GM21723 (cell line): ENCODE measurements at regions not wholly inside any gene's neighbourhood (a gene's known extent, or its start where the extent isn't known, plus 50 kb on each side); places are given as distances from the start of the nearest gene placed in this dataset.

Experiments used
- ATAC-seq: cut with Tn5 transposase; IDR thresholded peaks from one replicate; pipeline ENCODE4 v1.9.1; 2021; ENCODE audit warnings: mild to moderate bottlenecking, moderate library complexity; ENCODE audit not compliant: unreplicated experiment

DNA sequence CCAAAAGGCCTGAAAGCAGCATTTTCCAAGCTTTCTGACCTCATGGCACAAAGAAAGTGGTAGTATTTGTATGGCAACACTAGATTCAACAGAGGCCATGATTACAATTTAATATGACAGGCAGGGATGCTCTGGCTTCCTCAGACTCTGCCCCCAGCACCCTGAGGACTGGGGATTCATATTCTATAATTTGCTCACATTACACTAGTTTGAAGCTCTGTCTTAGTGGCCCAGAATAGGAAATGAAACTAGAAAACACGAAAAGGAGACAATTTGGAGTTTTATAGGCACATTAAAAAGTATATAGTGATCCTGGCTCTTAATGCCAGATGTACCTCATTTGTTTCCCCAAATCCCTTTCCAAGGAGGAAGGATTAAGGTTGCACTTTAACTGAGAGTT, 173.0 kb upstream of the STK17B start:
- ATAC-seq, result no peak

DNA sequence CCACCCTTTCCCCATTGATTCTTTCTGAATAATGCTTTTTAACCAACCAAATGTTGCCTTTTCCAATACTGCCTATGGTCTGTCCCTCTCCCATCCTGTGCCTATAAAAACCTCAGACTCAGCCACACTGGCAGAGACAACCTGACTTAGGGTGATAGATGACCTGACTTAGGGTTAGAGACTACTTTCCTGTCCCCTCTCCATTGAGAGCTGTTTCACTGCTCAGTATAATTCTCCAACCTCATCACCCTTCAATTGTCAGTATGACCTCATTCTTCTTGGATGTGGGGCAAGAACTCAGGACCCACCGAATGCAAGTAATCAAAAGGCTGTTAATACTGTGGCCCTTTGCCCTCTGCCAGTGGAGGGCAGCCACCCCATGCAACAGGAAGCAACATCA, 182.3 kb upstream of the STK17B start:
- no peak for ATAC-seq

DNA sequence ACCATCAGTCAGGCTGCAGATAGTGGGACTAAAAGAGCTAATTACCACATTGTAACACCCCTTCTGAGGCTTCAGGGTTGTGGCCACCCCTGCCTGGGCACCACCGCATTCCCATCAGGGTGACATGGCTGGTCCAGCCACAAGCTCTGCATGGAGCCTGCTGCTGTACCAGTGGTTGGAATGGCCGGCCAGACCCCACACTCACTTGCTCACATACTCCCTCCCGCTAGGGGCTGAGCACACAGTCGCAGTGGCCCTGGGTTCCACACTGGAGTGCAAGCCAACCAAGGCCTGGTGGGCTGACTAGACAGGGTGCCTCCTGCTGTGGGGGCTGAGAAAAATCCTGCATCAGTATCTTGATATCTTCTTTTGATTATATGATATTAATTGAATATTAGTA, 182.8 kb upstream of the STK17B start:
- no peak for ATAC-seq

DNA sequence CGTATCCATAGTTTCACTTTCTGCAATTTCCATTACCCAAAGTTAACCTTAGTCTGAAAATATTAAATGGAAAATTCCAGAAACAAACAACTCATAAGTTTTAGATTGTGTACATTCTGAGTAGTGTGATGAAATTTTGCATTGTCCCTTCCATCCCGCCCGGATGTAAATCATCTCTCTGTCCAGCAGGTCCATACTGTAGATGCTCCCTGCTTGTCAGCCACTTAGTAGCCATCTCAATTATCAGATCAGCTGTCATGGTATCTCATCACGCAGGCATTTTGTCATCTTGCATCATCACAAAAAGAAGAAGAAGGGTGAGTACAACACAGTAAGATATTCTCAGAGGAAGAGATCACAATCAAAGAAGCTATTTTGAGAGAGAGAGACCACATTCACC, 185.0 kb upstream of the STK17B start:
- no peak for ATAC-seq

DNA sequence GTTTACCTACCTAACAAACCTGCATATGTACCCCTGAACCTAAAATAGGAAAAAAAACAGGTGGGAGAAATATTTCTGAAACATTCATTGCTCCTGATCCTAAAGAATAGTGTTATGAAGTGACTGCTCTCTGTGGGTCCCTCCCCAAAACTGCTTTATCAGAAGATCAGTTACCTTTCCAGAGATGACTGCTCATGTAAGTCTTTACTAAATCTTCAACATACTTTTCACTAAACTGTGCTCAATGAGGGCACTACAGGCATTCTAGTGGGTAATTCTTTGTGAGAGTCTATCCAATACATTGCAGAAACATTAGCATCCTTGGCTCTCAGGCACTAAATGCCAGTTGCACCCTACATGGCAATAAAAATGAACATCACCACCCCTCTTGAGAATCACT, 189.3 kb upstream of the STK17B start:
- ATAC-seq, result no peak

DNA sequence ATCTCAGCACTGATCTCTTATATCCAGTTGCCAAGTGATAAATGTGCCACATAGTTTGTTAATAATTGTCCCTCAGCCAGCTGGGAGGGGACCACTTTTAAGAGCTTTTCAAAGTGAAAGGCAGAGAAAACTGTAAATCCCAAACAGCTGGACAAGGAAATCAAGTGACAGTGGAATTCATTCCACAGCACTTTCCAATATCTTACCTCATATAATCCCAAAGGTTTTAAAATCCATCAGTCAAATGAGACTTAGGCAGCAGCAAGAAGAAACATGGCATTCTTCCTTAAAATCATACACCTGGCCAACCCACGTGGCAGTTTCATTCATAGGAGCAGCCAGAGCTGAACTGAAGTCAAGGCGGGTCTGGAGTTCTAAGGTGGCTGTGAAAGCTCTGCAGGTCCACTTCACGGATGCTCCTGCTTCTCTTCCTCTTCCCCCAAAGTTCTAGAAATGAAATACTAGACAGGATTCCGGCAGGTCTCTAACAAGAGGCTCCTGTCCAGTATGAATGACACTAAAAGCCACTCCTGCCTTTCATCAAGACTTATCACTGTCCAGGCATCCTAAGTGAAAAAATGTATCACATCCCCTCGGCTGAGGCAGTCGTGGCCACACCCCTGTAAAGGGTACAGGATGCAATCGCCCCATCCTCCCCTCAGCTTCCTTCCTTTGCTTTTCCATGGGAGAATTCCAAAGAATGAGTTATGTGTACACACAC, 190.4 kb upstream of the STK17B start:
- no peak for ATAC-seq

DNA sequence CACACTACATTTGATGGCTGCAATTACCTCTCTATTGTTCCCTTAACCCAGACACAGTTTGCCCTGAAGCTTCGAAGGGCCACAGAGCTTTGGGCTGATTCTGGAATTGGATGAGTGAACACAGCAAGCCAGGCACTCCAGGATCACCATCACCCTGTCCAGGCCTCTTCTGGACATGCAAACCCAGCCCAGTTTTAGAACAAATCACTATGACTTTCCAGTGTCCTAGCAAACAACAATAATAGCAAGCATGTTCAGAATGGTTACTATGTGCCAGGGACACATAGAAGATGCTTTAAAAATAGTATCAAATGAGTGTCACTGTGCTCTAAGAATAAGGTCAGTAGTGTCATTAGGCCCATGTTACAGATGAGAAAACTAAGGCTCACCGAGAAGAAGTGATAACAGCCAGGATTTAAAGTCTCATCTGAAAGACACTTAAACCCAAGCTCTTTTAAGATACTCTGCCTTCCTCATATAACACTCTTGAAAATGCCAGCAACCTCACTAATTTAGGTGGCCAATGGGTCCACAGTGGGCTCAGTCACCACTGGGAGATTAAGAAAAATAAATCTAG, 191.7 kb upstream of the STK17B start:
- no peak for ATAC-seq

DNA sequence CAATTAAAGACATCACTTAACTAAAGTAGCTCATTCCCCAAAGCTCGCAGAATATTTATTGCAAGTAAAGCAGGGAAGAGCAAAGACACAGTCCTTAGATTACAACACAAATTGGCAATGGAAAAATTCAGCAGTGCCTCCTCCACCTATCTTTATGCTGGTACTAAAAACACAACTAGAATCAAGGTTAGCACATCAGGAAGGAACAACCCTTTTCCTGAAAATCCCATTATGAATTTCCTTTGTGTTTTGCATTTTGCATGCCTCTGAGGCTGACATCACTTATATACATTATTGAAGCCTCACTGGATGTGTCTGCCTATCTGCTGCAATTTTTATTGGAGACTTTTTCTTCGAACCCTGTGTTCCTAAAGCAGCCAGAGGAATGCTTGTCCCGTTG, 193.8 kb upstream of the STK17B start:
- ATAC-seq, result no peak

DNA sequence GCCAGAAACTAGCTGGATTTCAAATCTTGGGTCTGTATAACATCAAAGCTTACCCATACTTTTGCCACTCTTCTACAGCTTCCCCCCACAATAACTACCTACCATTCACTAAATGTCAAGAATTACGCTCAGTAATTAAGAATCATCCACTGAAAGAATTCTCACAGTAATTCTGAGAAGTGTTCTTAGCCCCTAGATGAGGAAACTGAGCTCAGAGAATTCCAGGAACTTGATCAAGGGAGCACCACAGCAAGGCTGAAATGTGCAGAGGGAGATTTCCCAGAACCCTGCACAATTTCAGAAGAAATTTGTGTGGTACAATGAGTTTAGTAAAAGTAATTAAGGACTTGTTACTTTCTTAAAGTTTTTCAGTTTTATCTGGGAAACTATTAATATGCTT, 194.5 kb upstream of the STK17B start:
- ATAC-seq, result no peak

DNA sequence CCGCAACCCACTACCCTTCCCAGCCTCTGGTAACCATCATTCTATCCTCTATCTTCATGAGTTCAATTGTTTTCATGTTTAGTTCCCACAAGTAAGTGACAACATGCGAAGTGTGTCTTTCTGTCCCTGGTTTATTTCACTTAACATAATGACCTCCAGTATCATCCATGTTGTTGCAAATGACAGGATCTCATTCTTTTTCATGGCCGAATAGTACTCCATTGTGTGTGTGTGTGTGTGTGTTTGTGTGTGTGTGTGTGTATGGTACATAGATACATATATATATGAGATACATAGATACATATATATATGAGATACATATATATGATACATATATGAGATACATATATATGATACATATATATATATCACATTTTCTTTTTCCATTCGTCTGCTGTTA, 196.3 kb upstream of the STK17B start:
- no peak for ATAC-seq

DNA sequence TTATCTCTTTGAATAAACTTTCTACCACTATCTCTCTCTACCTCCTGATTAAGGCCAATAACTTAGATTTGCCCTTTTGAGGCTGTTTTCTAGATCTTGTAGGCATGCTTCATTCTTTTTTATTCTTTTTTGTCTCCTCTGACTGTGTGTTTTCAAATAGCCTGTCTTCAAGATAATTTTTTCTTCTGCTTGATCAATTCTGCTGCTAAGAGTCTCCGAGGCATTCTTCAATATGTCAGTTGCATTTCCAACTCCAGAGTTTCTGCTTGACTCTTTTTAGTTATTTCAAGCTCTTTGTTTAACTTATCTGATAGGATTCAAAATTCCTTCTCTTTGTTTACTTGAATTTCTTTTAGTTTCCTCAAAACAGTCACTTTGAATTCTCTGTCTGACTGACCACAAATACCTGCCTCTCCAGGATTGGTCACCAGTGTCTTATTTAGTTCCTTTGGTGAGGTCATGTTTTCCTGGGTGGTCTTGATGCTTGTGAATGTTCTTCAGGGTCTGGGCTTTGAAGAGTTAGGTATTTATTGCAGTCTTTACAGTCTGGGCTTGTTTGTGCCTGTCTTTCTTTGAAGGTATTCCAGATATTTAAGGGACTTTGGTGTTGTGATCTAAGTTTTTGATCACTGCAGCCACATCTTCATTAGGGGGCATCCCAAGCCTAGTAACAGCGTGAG, 197.3 kb upstream of the STK17B start:
- ATAC-seq, result no peak

DNA sequence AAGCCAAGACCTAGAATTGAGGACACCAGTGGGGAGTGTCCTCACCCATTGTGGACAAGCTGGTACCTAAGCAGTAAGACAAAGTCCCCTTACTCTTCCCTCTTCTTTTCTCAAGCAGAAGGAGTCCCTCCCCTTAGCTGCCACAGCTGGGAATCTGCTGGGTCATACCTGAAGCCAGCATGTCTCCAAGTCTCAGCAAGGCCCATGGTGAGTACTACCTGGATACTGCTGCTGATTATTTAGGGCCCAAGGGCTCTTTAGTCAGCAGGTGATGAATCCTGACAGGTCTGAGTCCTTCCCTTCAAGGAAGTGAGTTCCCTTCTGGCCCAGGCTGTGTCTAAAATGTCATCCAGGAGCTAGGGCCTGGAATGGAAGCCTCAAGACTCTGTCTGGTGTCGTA, 198.6 kb upstream of the STK17B start:
- ATAC-seq, result no peak

DNA sequence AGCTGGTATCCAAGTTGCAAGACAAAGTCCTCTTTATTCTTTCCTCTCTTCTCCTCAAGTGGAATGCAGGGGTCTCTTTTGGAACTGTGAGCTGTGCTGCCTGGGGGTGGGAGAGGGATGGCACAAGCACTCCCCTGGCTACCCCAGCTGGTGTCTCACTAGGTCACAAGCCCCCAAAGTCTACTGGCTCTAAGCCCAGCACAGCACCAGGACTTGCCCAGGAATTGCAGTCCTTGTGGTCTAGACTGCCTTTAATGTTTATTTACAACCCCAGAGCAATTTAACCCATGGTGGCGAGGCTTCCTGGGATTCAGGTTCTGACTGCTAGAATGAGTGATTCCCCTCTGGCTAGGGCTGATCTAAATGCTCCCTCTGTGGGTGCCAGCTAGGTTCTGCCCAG, 199.0 kb upstream of the STK17B start:
- ATAC-seq, result no peak

DNA sequence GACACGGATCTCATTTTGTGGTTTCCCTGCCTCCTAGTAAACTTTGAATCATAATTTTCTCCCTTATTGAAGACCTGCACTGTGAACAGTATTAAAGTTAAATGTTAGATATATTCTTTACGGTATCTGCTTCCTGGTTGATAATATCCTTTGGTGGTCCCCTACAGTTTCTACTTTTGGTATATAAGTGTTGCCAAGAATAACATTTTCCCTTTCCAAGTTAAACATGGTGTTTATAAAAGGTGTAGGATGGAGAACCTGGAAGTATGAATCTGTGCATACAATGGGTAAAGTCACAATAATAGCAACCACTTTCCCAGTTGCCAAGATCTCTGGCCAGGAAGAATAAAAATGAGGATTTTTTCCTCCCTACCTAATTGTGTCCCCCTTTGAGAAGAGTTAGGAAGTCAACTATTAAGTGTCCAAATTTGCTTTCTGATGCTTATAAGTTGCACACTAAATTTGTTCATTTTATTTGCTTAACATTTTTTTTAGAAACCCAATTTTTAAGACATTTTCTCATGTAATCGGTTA, 201.0 kb upstream of the STK17B start:
- no peak for ATAC-seq

DNA sequence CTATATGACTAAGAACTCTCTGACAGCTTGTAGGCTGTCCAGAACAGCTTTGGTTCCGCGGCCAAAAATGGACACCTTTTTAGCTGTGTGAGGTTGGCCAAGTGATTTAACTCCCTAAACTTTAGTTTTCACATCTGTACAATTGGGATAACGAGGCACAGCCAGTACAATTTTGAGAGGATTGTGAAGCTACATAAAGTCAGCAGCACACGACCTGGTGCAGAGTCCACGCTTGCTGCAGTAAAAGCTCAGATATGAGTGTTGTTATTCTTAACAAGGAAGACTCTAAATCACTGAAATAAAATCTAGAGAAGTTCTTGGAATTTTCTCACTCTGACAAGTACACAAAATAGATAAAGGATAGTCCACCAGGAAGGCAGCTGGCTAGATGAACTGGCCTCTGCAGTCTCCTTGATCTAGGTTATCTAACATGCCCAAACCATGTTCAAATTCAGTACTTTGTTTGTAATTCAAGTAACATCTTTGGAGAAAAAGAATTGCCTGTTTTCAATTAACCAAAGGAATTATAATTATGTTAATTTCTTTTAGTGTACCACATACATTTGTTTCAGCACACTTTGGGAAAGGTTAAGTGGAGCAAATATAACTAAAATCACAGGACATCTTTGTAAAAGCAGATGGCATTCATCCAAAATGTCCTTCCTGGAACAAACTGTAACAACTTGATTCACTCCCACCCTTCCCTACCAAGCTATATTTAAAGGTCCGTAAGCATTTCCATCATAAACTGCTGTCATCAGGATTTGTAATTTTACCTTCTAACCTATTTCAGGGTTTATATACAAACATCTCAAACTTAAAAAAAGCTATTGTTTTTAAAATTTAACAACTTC, 201.7 kb upstream of the STK17B start:
- ATAC-seq, result no peak

DNA sequence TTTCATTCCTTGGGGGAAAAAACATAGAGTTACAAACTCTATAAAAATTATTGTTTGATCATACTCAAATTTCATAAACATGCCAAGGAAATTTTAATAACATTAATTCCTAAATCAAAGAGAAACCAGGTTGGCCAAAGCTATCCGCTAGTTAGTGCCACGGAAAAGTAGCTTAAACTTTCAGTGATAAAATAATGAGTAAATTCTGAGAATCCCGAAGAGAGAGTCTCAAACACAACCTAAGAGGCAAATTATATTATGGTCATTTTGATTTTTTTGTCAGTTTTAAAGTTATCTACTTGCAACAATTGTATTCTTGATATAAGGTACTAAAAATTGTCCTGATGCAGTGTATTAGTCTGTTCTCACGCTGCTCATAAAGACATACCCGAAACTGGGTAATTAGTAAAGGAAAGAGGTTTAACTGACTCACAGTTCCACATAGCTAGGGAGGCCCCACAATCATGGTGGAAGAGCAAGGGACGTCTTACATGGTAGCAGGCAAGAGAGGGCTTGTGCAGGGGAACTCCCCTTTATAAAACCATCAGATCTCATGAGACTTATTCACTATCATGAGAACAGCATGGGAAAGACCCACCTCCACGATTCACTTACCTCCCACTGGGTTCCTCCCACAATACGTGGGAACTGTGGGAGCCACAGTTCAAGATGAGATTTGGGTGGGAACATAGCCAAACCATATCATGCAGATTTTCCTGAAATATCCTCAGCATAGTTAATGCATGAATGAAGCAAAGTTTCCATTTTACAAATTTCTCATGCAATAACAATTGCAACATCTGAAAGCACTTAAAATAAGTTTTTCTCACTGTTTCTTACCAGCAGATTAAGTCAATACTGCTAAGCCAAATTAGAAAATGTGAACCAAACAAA, 205.9 kb upstream of the STK17B start:
- peak; percentile 62 for ATAC-seq

DNA sequence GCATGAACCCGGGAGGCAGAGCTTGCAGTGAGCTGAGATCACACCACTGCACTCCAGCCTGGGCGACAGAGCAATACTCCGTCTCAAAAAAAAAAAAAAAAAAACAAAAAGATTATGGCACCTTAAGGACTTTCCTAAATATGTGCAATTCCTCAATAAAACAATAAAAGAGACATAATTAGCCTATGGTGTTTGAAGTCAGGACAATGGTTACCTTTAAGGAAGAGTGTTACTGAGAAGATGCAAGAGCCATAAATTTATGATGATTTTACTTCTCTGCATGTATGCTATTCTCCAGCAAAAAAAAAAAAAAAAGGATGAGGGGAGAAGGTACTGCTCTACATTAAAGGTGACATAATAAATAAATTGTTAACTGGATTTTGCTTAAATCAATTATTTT, 208.2 kb upstream of the STK17B start:
- ATAC-seq, result no peak

DNA sequence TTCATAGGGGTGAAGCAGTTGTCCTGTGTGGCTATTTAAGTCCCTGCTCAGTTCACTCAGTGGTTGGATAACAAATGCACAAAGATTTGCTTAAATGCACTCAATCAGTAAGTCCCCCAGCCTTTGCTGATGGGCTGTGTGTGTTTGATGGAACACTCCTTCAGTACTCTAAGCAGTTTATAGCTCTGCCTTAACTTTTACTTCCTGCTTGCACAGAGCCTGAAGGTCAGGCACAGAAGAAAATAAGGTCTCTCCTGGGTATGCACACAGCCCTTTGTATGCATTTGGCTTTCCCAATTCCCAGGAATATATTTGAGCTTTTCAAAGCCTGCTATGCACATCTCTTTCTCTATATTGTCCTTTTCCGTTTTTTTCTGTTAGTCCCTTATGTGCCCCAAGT, 208.7 kb upstream of the STK17B start:
- no peak for ATAC-seq

DNA sequence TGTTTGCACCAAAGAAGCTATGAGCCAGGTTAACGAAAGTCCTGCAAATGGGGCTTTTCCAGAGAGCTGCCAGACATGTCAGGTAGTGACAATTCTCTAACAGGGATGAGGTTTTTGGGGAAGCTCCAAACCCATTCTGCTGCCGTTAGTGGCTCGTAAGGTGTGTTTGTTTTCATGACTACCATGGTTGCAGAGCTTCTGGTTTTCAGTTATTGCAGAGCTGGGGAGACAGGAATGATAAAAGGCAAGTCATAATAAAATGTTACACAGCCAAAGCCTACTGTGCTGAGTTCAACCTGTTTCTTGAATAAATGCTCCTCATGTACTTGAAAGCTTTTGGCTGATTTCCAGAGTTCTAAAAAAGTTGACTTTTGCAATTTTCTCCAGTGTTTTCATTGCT, 209.2 kb upstream of the STK17B start:
- no peak for ATAC-seq

DNA sequence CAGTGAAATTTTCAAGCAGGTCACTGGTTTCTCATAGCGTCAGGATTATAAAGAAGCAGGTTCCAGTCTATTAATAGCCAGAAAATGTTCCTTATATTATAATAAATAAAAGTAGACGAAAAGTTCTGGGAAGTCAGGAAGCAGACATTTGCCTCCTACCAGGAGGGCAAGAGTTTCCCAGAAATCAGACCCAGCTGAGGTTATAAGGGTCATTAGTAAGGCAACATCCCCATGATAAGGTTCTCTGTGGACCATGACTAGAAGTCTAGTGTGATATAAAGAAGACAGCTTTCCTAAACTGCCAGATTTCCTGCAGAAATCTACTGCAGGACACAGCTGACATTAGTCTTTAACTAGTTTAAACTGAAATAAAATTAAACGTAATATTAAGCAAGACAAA, 210.1 kb upstream of the STK17B start:
- no peak for ATAC-seq
